ENCODE measurements at regions not wholly inside any gene's neighbourhood (a gene's known extent, or its start where the extent isn't known, plus 50 kb on each side); places are given as distances from the start of the nearest gene placed in this dataset.

- ChIA-PET POLR2A (no interaction called here), CTCF (no interaction called here)
- H3K36me3 ChIP-seq (replicated peaks in 1 of 2; ENCODE audit: control insufficient read depth in 1 of 2, insufficient read depth in 2 of 2, low read length in 1 of 2), result no peaks in the 10 kb centered on the region
- H3K27me3 ChIP-seq (ENCODE audit: insufficient read depth), result no peaks in the 10 kb centered on the region
- H4K20me1 ChIP-seq (ENCODE audit: insufficient read depth), result no peaks in the 10 kb centered on the region
- no peak overlapping the region for H3K27ac ChIP-seq (ENCODE audit: low read depth in 2 of 2, low read length in 1 of 2)
- no peak overlapping the region for H2AFZ ChIP-seq (ENCODE audit: low read depth)
- H3K9me3 ChIP-seq, result no peaks in the 10 kb centered on the region
- no peaks in the 10 kb centered on the region for H3K9me2 ChIP-seq
- no peak overlapping the region for H3K4me2 ChIP-seq
- no peak overlapping the region for H3K4me3 ChIP-seq (ENCODE audit: low read depth in 2 of 2, low read length in 1 of 2)
- TF ChIP-seq YY1 (IDR thresholded peaks at IDR 0.05; ENCODE audit: low read depth) (no peak), JUND (IDR thresholded peaks at IDR 0.05) (no peak), REST (IDR thresholded peaks at IDR 0.05; ENCODE audit: low read depth, low read length) (no peak), EP300 (IDR thresholded peaks at IDR 0.05; ENCODE audit: borderline replicate concordance in 1 of 2, low read depth in 1 of 2, low read length in 1 of 2) (no peak), FOXJ3 (CRISPR knock-in tag; IDR thresholded peaks at IDR 0.05) (no peak)
- H3K79me2 ChIP-seq (ENCODE audit: insufficient read depth), result no peaks in the 10 kb centered on the region
- WGBS (ENCODE audit: low lambda C conversion rate), result 59% methylated on average over 1 of the region's 1 CpG
- no peaks in the 10 kb centered on the region for H3K4me1 ChIP-seq (ENCODE audit: control insufficient read depth in 1 of 2, insufficient read depth in 2 of 2, low read depth in 1 of 2, low read length in 1 of 2)
- no peak for DNase-seq
- H3F3A ChIP-seq (replicated peaks; ENCODE audit: insufficient read depth), result no peaks in the 10 kb centered on the region
- no peak overlapping the region for H3K9ac ChIP-seq
Observed at GRCh38 chr5:122674385-122674784, 100.5 kb upstream of the SNX2 start.

- Histone ChIP-seq H3K4me1 (ENCODE audit: control insufficient read depth in 1 of 2, insufficient read depth in 2 of 2, low read depth in 1 of 2, low read length in 1 of 2) (no peaks in the 10 kb centered on the region), H3K4me3 (ENCODE audit: low read depth in 2 of 2, low read length in 1 of 2) (no peak overlapping the region), H4K20me1 (ENCODE audit: insufficient read depth) (no peaks in the 10 kb centered on the region), H3K27ac (ENCODE audit: low read depth in 2 of 2, low read length in 1 of 2) (no peak overlapping the region), H3K36me3 (replicated peaks in 1 of 2; ENCODE audit: control insufficient read depth in 1 of 2, insufficient read depth in 2 of 2, low read length in 1 of 2) (no peaks in the 10 kb centered on the region), H3K9me3 (no peaks in the 10 kb centered on the region), H3K27me3 (ENCODE audit: insufficient read depth) (no peaks in the 10 kb centered on the region), H2AFZ (ENCODE audit: low read depth) (no peak overlapping the region), H3K9ac (no peak overlapping the region), H3K79me2 (ENCODE audit: insufficient read depth) (no peaks in the 10 kb centered on the region), H3K4me2 (no peak overlapping the region), H3F3A (replicated peaks; ENCODE audit: insufficient read depth) (no peaks in the 10 kb centered on the region), H3K9me2 (no peaks in the 10 kb centered on the region)
- no peak for DNase-seq
- WGBS (ENCODE audit: low lambda C conversion rate), result 60% methylated on average over 3 of the region's 3 CpGs
- POLR2A ChIA-PET, result no interaction called here
- CTCF ChIA-PET, result no interaction called here
- TF ChIP-seq TCF12 (IDR thresholded peaks at IDR 0.05), result no peak
- TF ChIP-seq EZH2phosphoT487 (IDR thresholded peaks at IDR 0.05; ENCODE audit: borderline replicate concordance, low read depth), result no peak
- no peak for TF ChIP-seq GABPA (IDR thresholded peaks at IDR 0.05; ENCODE audit: low read depth)
- no peak for TF ChIP-seq SMC3 (IDR thresholded peaks at IDR 0.05; ENCODE audit: low read depth, low read length)
- no peak for TF ChIP-seq MEF2A (IDR thresholded peaks at IDR 0.05; ENCODE audit: borderline replicate concordance, low read depth)
- TF ChIP-seq RXRA (IDR thresholded peaks at IDR 0.05; ENCODE audit: borderline replicate concordance, low read depth), result no peak
- no peak for TF ChIP-seq TEAD4 (IDR thresholded peaks at IDR 0.05; ENCODE audit: borderline replicate concordance, insufficient read depth)
- TF ChIP-seq FOXJ3 (CRISPR knock-in tag; IDR thresholded peaks at IDR 0.05), result no peak
- TF ChIP-seq MXI1 (IDR thresholded peaks at IDR 0.05; ENCODE audit: low read depth, low read length), result no peak
- TF ChIP-seq GATA2 (CRISPR knock-in tag; IDR thresholded peaks at IDR 0.05), result no peak
- no peak for TF ChIP-seq TAF1 (IDR thresholded peaks at IDR 0.05; ENCODE audit: borderline replicate concordance, low read depth, low read length)
- no peak for TF ChIP-seq REST (IDR thresholded peaks at IDR 0.05; ENCODE audit: low read depth, low read length)
- TF ChIP-seq RCOR1 (IDR thresholded peaks at IDR 0.05; ENCODE audit: low read length), result no peak
- TF ChIP-seq ELF1 (IDR thresholded peaks at IDR 0.05), result no peak
- TF ChIP-seq FOSL2 (IDR thresholded peaks at IDR 0.05; ENCODE audit: borderline replicate concordance, low read depth), result no peak
- TF ChIP-seq JUND (IDR thresholded peaks at IDR 0.05), result no peak
- TF ChIP-seq MAX (IDR thresholded peaks at IDR 0.05; ENCODE audit: low read depth), result no peak
- TF ChIP-seq POLR2AphosphoS5 (IDR thresholded peaks at IDR 0.05; ENCODE audit: low read depth, low read length), result no peak
Observed at GRCh38 chr5:122680623-122681350, 94.1 kb upstream of the SNX2 start.
